Esophagus muscularis mucosa (tissue), 4 donors: ENCODE measurements at regions not wholly inside any gene's neighbourhood (a gene's known extent, or its start where the extent isn't known, plus 50 kb on each side); places are given as distances from the start of the nearest gene placed in this dataset.

Source experiments
- DNase-seq: peaks from one replicate; pipeline ENCODE4 v3.0.0-alpha.2; 2017; ENCODE audit errors: extremely low spot score
- H3K27ac ChIP-seq, 4 donors: fragments of 200-600 bp; sonication (generic); replicated peaks in 1 of 4; 1 replicate in 3 of 4; 2 replicates in 1 of 4; pipeline ENCODE4 v1.5.1; 2016 to 2019; ENCODE audit warnings: mild to moderate bottlenecking in 1 of 4
- H3K27me3 ChIP-seq, 4 donors: fragments of 200-600 bp; sonication (generic); one replicate each; pipeline versions ENCODE4 v1.5.1 to v1.6.0; 2016 to 2019
- H3K36me3 ChIP-seq, 4 donors: fragments of 200-600 bp; sonication (generic); one replicate each; pipeline ENCODE4 v1.5.1; 2016 to 2019
- H3K4me1 ChIP-seq, 4 donors: fragments of 200-600 bp; sonication (generic); one replicate each; pipeline ENCODE4 v1.5.1; 2016 to 2019
- H3K4me3 ChIP-seq, 4 donors: fragments of 200-600 bp; sonication (generic); 1 replicate in 2 of 4; 2 replicates in 2 of 4; pipeline ENCODE4 v1.5.1; 2016 to 2019; ENCODE audit warnings: mild to moderate bottlenecking in 4 of 4, moderate library complexity in 1 of 4
- H3K9me3 ChIP-seq, 4 donors: fragments of 200-600 bp; sonication (generic); 1 replicate in 3 of 4; 2 replicates in 1 of 4; pipeline ENCODE4 v1.5.1; 2016 to 2019
- CTCF ChIP-seq, 3 experiments: fragments of 200-600 bp in 2 of 3; fragments of 450-650 bp in 1 of 3; sonication (generic) in 2 of 3; IDR thresholded peaks; one replicate each; pipeline ENCODE4 v1.5.1; 2017 to 2019; ENCODE audit warnings: antibody characterized with exemption in 3 of 3, mild to moderate bottlenecking in 2 of 3, moderate library complexity in 1 of 3
- EP300 ChIP-seq: sonication (generic); formaldehyde crosslinking; IDR thresholded peaks from one replicate; pipeline ENCODE4 v1.6.1; 2017; ENCODE audit warnings: antibody characterized with exemption
- POLR2A ChIP-seq: fragments of 450-650 bp; IDR thresholded peaks from one replicate; pipeline ENCODE4 v1.6.1; 2017; ENCODE audit warnings: antibody characterized with exemption, moderate library complexity, mild to moderate bottlenecking, low read depth
- POLR2AphosphoS5 ChIP-seq, 2 donors: sonication (generic); formaldehyde crosslinking; IDR thresholded peaks; one replicate each; pipeline ENCODE4 v1.6.1; 2017; ENCODE audit warnings: antibody characterized with exemption in 2 of 2
- WGBS: methylation state at CpG from one replicate; pipeline ENCODE4 v1.1.5; 2018; 5-methylcytosine and 5-hydroxymethylcytosine counted together
- intact Hi-C: fragments of 100-400 bp; cut with DNase I; formaldehyde crosslinking; loops from one replicate; pipeline ENCODE4 v1.15.1; 2023

- no peak overlapping the region for H3K4me3 ChIP-seq
- no peaks in the 10 kb centered on the region for H3K36me3 ChIP-seq
- 67% methylated on average over 1 of the region's 1 CpG for WGBS
- DNase-seq, result no peak
- peaks cover 0 to 7% (median 2%) of the 10 kb centered on the region in 4 donors for H3K4me1 ChIP-seq
- intact Hi-C loops, result no loop called here
- no peaks in the 10 kb centered on the region for H3K9me3 ChIP-seq
- no peak overlapping the region for H3K27ac ChIP-seq
- TF ChIP-seq POLR2AphosphoS5 (IDR thresholded peaks at IDR 0.05) (no peak), EP300 (no peak), POLR2A (no peak), CTCF (IDR thresholded peaks at IDR 0.05) (no peak)
- H3K27me3 ChIP-seq, result no peaks in the 10 kb centered on the region
Measured at GRCh38 chr11:106442032-106442431, 364.6 kb downstream of the AASDHPPT start.

- TF ChIP-seq POLR2AphosphoS5 (IDR thresholded peaks at IDR 0.05) (no peak), EP300 (no peak), CTCF (IDR thresholded peaks at IDR 0.05) (no peak), POLR2A (no peak)
- no peak overlapping the region for H3K27ac ChIP-seq
- no peaks in the 10 kb centered on the region for H3K27me3 ChIP-seq
- H3K9me3 ChIP-seq, result no peaks in the 10 kb centered on the region
- no peaks in the 10 kb centered on the region for H3K36me3 ChIP-seq
- H3K4me1 ChIP-seq, result peaks cover 0 to 14% (median 4%) of the 10 kb centered on the region in 4 donors
- H3K4me3 ChIP-seq, result no peak overlapping the region
- DNase-seq, result no peak
- intact Hi-C loops, result no loop called here
- WGBS, result 100% methylated on average over 1 of the region's 1 CpG
Measured at GRCh38 chr11:106446302-106446701, 368.8 kb downstream of the AASDHPPT start.

- intact Hi-C loops, result no loop called here
- TF ChIP-seq CTCF (IDR thresholded peaks at IDR 0.05), result no peak
- TF ChIP-seq POLR2A, result no peak
- no peak for TF ChIP-seq POLR2AphosphoS5 (IDR thresholded peaks at IDR 0.05)
- no peak for TF ChIP-seq EP300
- Histone ChIP-seq H3K9me3 (no peaks in the 10 kb centered on the region), H3K27ac (no peak overlapping the region), H3K4me1 (peaks cover 0 to 14% (median 4%) of the 10 kb centered on the region in 4 donors), H3K36me3 (no peaks in the 10 kb centered on the region), H3K27me3 (no peaks in the 10 kb centered on the region), H3K4me3 (no peak overlapping the region)
- WGBS, result 33% methylated on average over 4 of the region's 4 CpGs
- DNase-seq, result no peak
Measured at GRCh38 chr11:106446955-106447354, 369.5 kb downstream of the AASDHPPT start.

- no peak for DNase-seq
- Histone ChIP-seq H3K36me3 (no peaks in the 10 kb centered on the region), H3K27me3 (no peaks in the 10 kb centered on the region), H3K27ac (no peak overlapping the region), H3K9me3 (no peaks in the 10 kb centered on the region), H3K4me1 (peaks cover 0 to 14% (median 4%) of the 10 kb centered on the region in 4 donors), H3K4me3 (no peak overlapping the region)
- TF ChIP-seq CTCF (IDR thresholded peaks at IDR 0.05) (no peak), POLR2A (no peak), POLR2AphosphoS5 (IDR thresholded peaks at IDR 0.05) (no peak), EP300 (no peak)
- intact Hi-C loops, result no loop called here
- 75% methylated on average over 5 of the region's 5 CpGs for WGBS
Measured at GRCh38 chr11:106447631-106448191, 370.2 kb downstream of the AASDHPPT start.

GRCh38 chr11:106449763-106450162 is 372.3 kb downstream of the AASDHPPT start:
- peaks cover 0 to 6% (median 0%) of the 10 kb centered on the region in 4 donors for H3K9me3 ChIP-seq
- peaks cover 0 to 14% (median 4%) of the 10 kb centered on the region in 4 donors for H3K4me1 ChIP-seq
- H3K4me3 ChIP-seq, result no peak overlapping the region
- H3K27me3 ChIP-seq, result no peaks in the 10 kb centered on the region
- H3K36me3 ChIP-seq, result no peaks in the 10 kb centered on the region
- 89% methylated on average over 3 of the region's 3 CpGs for WGBS
- no peak for TF ChIP-seq CTCF (IDR thresholded peaks at IDR 0.05)
- TF ChIP-seq POLR2A, result no peak
- no peak for TF ChIP-seq EP300
- TF ChIP-seq POLR2AphosphoS5 (IDR thresholded peaks at IDR 0.05), result no peak
- DNase-seq, result no peak
- intact Hi-C loops, result no loop called here
- no peak overlapping the region for H3K27ac ChIP-seq
